Liver (tissue), 8 donors: ENCODE measurements at regions not wholly inside any gene's neighbourhood (a gene's known extent, or its start where the extent isn't known, plus 50 kb on each side); places are given as distances from the start of the nearest gene placed in this dataset.

ENCODE experiments used
- DNase-seq: peaks from one replicate; pipeline ENCODE4 v3.0.0-alpha.2; 2017; ENCODE audit warnings: low spot score
- H3K27ac ChIP-seq, 2 donors: one replicate each; pipeline ENCODE4 v1.7.0; 2013; ENCODE audit warnings: inconsistent platforms in 2 of 2, low read length in 2 of 2, control low read depth in 1 of 2, low read depth in 1 of 2, mild to moderate bottlenecking in 1 of 2
- H3K27me3 ChIP-seq, 4 donors: one replicate each; pipeline versions ENCODE4 v1.6.1 to v1.7.0; 2013; ENCODE audit warnings: low read length in 3 of 4, inconsistent platforms in 1 of 4, mild to moderate bottlenecking in 1 of 4, moderate library complexity in 1 of 4; ENCODE audit not compliant: control insufficient read depth in 4 of 4, insufficient read depth in 4 of 4
- H3K36me3 ChIP-seq, 4 donors: one replicate each; pipeline versions ENCODE4 v1.6.1 to v1.7.0; 2013; ENCODE audit warnings: low read length in 3 of 4, mild to moderate bottlenecking in 3 of 4, low read depth in 1 of 4, moderate library complexity in 1 of 4; ENCODE audit not compliant: control insufficient read depth in 4 of 4, insufficient read depth in 3 of 4
- H3K4me1 ChIP-seq, 4 donors: one replicate each; pipeline versions ENCODE4 v1.6.1 to v1.7.0; 2013; ENCODE audit warnings: low read length in 3 of 4, mild to moderate bottlenecking in 3 of 4, moderate library complexity in 1 of 4; ENCODE audit not compliant: control insufficient read depth in 4 of 4, insufficient read depth in 4 of 4
- H3K4me3 ChIP-seq, 3 donors: one replicate each; pipeline versions ENCODE4 v1.6.1 to v1.7.0; 2013; ENCODE audit warnings: low read length in 3 of 3, control low read depth in 1 of 3, low read depth in 1 of 3, mild to moderate bottlenecking in 1 of 3
- H3K9ac ChIP-seq, 2 donors: one replicate each; pipeline ENCODE4 v1.7.0; 2013; ENCODE audit warnings: low read length in 2 of 2, mild to moderate bottlenecking in 2 of 2, moderate library complexity in 2 of 2, control low read depth in 1 of 2, low read depth in 1 of 2
- H3K9me3 ChIP-seq, 4 donors: one replicate each; pipeline versions ENCODE4 v1.6.1 to v1.7.0; 2013; ENCODE audit warnings: low read length in 3 of 4; ENCODE audit not compliant: control insufficient read depth in 4 of 4
- EGR1 ChIP-seq, 2 donors: IDR thresholded peaks; 2 replicates each; pipeline ENCODE4 v1.6.1; 2016 to 2018; ENCODE audit warnings: antibody characterized with exemption in 2 of 2, low read depth in 2 of 2
- FOXA1 ChIP-seq: IDR thresholded peaks from 2 replicates; pipeline ENCODE4 v1.6.1; 2016; ENCODE audit warnings: antibody characterized with exemption
- FOXA2 ChIP-seq: IDR thresholded peaks from 2 replicates; pipeline ENCODE4 v1.6.1; 2016; ENCODE audit warnings: antibody characterized with exemption
- GABPA ChIP-seq, 2 donors: IDR thresholded peaks in 1 of 2; conservative IDR thresholded peaks in 1 of 2; 2 replicates each; pipeline ENCODE4 v1.6.1; 2016; ENCODE audit warnings: antibody characterized with exemption in 2 of 2, mild to moderate bottlenecking in 1 of 2, moderate library complexity in 1 of 2
- HNF4A ChIP-seq, 2 donors: conservative IDR thresholded peaks; 2 replicates each; pipeline ENCODE4 v1.6.1; 2016; ENCODE audit warnings: antibody characterized with exemption in 2 of 2, mild to moderate bottlenecking in 2 of 2
- HNF4G ChIP-seq: IDR thresholded peaks from 2 replicates; pipeline ENCODE4 v1.6.1; 2016; ENCODE audit warnings: antibody characterized with exemption
- JUND ChIP-seq, 2 donors: IDR thresholded peaks; 2 replicates each; pipeline ENCODE4 v1.6.1; 2016; ENCODE audit warnings: antibody characterized with exemption in 2 of 2
- RAD21 ChIP-seq, 2 donors: IDR thresholded peaks; 2 replicates each; pipeline ENCODE4 v1.6.1; 2016; ENCODE audit warnings: antibody characterized with exemption in 2 of 2, mild to moderate bottlenecking in 2 of 2
- RXRA ChIP-seq, 2 donors: IDR thresholded peaks; 2 replicates each; pipeline ENCODE4 v1.6.1; 2017 to 2018; ENCODE audit warnings: antibody characterized with exemption in 2 of 2, mild to moderate bottlenecking in 1 of 2
- SP1 ChIP-seq: IDR thresholded peaks from 2 replicates; pipeline ENCODE4 v1.6.1; 2018; ENCODE audit warnings: antibody characterized with exemption, mild to moderate bottlenecking
- TAF1 ChIP-seq: conservative IDR thresholded peaks from 2 replicates; pipeline ENCODE4 v1.6.1; 2016; ENCODE audit warnings: antibody characterized with exemption, mild to moderate bottlenecking
- YY1 ChIP-seq: IDR thresholded peaks from 2 replicates; pipeline ENCODE4 v1.6.1; 2016; ENCODE audit warnings: antibody characterized with exemption, mild to moderate bottlenecking
- WGBS: extraction: QIAGEN DNeasy Blood & Tissue Kit; methylation state at CpG from one replicate; pipeline ENCODE4 v1.1.7; 2013; 5-methylcytosine and 5-hydroxymethylcytosine counted together
- TF ChIP-seq, protein P1 (sequence below): IDR thresholded peaks from 2 replicates; pipeline ENCODE4 v1.6.1; 2016; ENCODE audit warnings: antibody characterized with exemption, mild to moderate bottlenecking
- TF ChIP-seq, protein P2 (sequence below): IDR thresholded peaks from 2 replicates; pipeline ENCODE4 v1.6.1; 2016; ENCODE audit warnings: antibody characterized with exemption
- TF ChIP-seq, protein P3 (sequence below): fragments of 150-350 bp; IDR thresholded peaks from 2 replicates; pipeline ENCODE4 v1.5.1; 2017; ENCODE audit warnings: improper control_type of control experiment, low read depth, low read length; ENCODE audit not compliant: missing input control
- TF ChIP-seq, protein P4 (sequence below): IDR thresholded peaks from 2 replicates; pipeline ENCODE4 v1.6.1; 2016; ENCODE audit warnings: antibody characterized with exemption
- donor health status: healthy.
- donor health status: healthy.
- donor health status: healthy.
- donor health status: healthy.
- donor health status: healthy.

DNA sequence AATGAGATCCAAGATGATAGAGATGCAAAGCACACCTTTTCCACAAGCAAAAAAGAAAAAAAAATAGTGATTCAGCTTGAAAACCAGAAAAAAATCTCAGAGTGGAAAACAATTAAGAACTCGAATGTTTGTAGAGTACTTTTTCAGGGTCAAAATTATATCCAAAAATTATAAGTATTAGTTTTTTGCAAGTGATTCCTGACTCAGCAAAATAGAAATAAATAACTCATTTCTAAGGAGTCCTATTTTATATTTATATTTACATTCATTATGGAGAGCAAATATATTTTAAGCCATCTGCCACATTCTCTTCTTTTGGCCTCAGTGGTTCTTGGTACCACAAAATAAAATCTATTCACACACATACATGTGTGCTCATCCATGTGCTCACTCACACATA is 1011.8 kb upstream of the ARRDC3 start:
- TF ChIP-seq JUND (IDR thresholded peaks at IDR 0.05) (no peak), RAD21 (IDR thresholded peaks at IDR 0.05) (no peak), GABPA (IDR thresholded peaks at IDR 0.05 in 1 of 2, conservative IDR thresholded peaks at IDR 0.05 in 1 of 2) (no peak), RXRA (IDR thresholded peaks at IDR 0.05) (no peak)
- TF ChIP-seq, protein P1, sequence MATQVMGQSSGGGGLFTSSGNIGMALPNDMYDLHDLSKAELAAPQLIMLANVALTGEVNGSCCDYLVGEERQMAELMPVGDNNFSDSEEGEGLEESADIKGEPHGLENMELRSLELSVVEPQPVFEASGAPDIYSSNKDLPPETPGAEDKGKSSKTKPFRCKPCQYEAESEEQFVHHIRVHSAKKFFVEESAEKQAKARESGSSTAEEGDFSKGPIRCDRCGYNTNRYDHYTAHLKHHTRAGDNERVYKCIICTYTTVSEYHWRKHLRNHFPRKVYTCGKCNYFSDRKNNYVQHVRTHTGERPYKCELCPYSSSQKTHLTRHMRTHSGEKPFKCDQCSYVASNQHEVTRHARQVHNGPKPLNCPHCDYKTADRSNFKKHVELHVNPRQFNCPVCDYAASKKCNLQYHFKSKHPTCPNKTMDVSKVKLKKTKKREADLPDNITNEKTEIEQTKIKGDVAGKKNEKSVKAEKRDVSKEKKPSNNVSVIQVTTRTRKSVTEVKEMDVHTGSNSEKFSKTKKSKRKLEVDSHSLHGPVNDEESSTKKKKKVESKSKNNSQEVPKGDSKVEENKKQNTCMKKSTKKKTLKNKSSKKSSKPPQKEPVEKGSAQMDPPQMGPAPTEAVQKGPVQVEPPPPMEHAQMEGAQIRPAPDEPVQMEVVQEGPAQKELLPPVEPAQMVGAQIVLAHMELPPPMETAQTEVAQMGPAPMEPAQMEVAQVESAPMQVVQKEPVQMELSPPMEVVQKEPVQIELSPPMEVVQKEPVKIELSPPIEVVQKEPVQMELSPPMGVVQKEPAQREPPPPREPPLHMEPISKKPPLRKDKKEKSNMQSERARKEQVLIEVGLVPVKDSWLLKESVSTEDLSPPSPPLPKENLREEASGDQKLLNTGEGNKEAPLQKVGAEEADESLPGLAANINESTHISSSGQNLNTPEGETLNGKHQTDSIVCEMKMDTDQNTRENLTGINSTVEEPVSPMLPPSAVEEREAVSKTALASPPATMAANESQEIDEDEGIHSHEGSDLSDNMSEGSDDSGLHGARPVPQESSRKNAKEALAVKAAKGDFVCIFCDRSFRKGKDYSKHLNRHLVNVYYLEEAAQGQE = no peak
- TF ChIP-seq, protein P2, sequence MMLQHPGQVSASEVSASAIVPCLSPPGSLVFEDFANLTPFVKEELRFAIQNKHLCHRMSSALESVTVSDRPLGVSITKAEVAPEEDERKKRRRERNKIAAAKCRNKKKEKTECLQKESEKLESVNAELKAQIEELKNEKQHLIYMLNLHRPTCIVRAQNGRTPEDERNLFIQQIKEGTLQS = no peak
- Histone ChIP-seq H3K36me3 (no peaks in the 10 kb centered on the region), H3K27ac (no peak overlapping the region), H3K9ac (no peak overlapping the region), H3K4me3 (no peak overlapping the region), H3K9me3 (no peaks in the 10 kb centered on the region), H3K27me3 (no peaks in the 10 kb centered on the region), H3K4me1 (no peaks in the 10 kb centered on the region)
- DNase-seq = no peak
- 86% methylated on average over 1 of the region's 1 CpG for WGBS

DNA sequence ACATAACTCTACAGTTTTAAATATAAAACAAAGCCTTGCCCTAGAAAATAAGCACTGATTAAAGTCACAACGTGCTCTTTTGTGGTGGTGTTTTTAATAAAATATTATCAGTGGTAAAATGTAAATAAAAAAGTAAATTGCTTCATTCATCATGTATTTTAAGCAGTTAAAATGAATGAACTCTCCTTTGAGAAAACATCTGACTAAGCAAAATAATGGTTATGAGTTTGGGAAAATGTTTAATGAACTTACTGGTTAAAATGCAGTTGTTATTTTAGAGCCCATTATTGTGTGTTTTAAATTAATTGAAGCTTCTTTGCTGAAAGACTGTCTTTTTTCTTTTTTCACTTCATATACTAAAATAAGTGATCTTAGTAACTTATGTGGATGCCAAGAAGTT is 1007.5 kb upstream of the ARRDC3 start:
- no peaks in the 10 kb centered on the region for H3K36me3 ChIP-seq
- H3K9ac ChIP-seq = no peak overlapping the region
- TF ChIP-seq, protein P3, sequence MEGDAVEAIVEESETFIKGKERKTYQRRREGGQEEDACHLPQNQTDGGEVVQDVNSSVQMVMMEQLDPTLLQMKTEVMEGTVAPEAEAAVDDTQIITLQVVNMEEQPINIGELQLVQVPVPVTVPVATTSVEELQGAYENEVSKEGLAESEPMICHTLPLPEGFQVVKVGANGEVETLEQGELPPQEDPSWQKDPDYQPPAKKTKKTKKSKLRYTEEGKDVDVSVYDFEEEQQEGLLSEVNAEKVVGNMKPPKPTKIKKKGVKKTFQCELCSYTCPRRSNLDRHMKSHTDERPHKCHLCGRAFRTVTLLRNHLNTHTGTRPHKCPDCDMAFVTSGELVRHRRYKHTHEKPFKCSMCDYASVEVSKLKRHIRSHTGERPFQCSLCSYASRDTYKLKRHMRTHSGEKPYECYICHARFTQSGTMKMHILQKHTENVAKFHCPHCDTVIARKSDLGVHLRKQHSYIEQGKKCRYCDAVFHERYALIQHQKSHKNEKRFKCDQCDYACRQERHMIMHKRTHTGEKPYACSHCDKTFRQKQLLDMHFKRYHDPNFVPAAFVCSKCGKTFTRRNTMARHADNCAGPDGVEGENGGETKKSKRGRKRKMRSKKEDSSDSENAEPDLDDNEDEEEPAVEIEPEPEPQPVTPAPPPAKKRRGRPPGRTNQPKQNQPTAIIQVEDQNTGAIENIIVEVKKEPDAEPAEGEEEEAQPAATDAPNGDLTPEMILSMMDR = no peak
- TF ChIP-seq SP1 = no peak
- TF ChIP-seq JUND (IDR thresholded peaks at IDR 0.05) = no peak
- TF ChIP-seq FOXA1 = no peak
- no peak for TF ChIP-seq EGR1 (IDR thresholded peaks at IDR 0.05; ENCODE audit: low read depth in 2 of 2)
- no peak for TF ChIP-seq YY1
- no peak for TF ChIP-seq TAF1
- no peak for TF ChIP-seq FOXA2
- TF ChIP-seq, protein P4, sequence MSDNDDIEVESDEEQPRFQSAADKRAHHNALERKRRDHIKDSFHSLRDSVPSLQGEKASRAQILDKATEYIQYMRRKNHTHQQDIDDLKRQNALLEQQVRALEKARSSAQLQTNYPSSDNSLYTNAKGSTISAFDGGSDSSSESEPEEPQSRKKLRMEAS = no peak
- no peak for TF ChIP-seq RAD21 (IDR thresholded peaks at IDR 0.05)
- TF ChIP-seq RXRA (IDR thresholded peaks at IDR 0.05) = no peak
- no peak for TF ChIP-seq GABPA (IDR thresholded peaks at IDR 0.05 in 1 of 2, conservative IDR thresholded peaks at IDR 0.05 in 1 of 2)
- TF ChIP-seq, protein P1 = no peak
- TF ChIP-seq HNF4G = no peak
- TF ChIP-seq HNF4A (conservative IDR thresholded peaks at IDR 0.05) = no peak
- H3K4me1 ChIP-seq = no peaks in the 10 kb centered on the region
- no peak for DNase-seq
- no peaks in the 10 kb centered on the region for H3K9me3 ChIP-seq
- H3K27ac ChIP-seq = no peak overlapping the region
- no peaks in the 10 kb centered on the region for H3K27me3 ChIP-seq
- WGBS = 48% methylated on average over 1 of the region's 1 CpG
- H3K4me3 ChIP-seq = no peak overlapping the region
